NCI-H2107 treated with DMSO at 0.1 percent for 48 hours (cell line): ENCODE measurements at regions not wholly inside any gene's neighbourhood (a gene's known extent, or its start where the extent isn't known, plus 50 kb on each side); places are given as distances from the start of the nearest gene placed in this dataset.

Experiments
- DNase-seq: peaks from one replicate; lab custom pipeline; 2025; ENCODE audit not compliant: unreplicated experiment; lab: John Stamatoyannopoulos, UW

- no peak for DNase-seq
Observed at GRCh38 chr13:57437587-57437986, 194.0 kb upstream of the PCDH17 start.

DNA sequence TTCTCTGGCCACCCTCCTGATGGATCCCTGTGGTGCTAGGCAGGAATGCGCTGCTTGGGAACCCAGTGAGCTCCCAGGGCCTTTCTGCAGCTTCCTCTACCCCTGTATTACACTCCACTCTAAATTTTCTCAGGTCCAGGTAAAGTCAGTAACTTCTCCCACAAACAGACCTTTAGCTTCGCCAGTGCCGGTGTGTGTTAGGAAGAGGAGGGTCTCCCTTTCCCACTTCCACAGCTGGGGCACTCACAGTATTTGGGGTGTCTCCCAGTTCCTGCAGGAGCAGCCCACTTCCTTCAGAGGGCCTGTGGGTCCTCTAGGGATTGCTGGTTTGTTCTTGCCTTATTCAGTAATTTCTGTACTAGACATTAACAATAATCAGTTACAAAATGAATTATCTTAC lies 193.5 kb upstream of the PCDH17 start:
- no peak for DNase-seq

DNA sequence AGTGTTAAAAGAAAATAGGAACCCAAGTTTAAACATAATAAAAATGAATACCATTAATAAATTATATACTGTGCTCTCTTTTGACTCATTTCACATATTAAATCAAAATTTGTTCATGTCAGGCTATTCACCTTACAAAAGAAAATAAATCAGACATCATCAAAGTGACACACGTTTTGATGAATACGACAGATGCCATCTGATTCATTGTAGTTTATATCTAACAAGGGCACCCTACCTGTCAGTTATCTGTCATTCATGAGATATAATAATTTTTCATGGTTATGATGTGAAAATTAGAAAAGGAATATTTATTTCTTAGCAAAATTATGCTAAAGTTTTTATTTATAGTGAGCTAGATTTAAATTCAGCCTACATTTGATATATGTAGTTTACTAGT lies 188.1 kb upstream of the PCDH17 start:
- DNase-seq, result no peak

- no peak for DNase-seq
Observed at GRCh38 chr13:57450356-57450755, 181.2 kb upstream of the PCDH17 start.

GRCh38 chr13:57452228-57452627 lies 179.3 kb upstream of the PCDH17 start:
- no peak for DNase-seq

GRCh38 chr13:57470491-57470890 lies 161.1 kb upstream of the PCDH17 start:
- no peak for DNase-seq

GRCh38 chr13:57491318-57491717 lies 140.2 kb upstream of the PCDH17 start:
- no peak for DNase-seq

DNA sequence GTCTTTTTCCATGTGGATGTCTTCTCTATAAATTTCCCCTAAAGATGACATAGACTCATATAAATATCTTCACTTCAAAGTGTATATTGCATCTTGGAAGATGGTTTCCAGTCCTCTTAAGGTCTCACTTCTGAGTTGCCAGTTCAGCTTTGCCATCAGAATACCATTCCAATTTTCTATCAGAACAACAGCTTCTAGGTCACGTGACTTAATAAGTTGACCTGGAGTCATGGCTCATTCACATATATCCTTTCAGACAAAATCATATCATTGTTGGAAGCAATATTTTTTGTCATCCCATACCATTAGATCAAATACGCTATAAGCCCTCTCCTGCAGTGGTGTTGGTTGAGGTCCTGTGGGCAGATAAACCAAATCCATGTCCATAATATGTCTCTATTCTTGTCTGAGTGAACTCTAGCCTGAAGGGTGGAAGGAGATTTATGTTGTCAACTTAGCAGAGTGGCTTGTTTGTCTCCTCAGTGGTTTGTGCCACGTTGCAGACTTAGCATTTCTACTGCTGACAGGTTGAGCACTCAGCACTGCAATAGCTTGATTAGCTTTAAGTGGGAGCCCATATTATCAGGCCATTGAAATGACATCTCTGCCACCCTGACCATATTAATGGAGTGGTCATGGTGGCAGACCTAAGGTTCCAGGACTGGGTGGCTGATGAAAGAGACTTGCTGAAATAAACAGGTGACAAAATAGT lies 123.6 kb upstream of the PCDH17 start:
- DNase-seq, result no peak

DNA sequence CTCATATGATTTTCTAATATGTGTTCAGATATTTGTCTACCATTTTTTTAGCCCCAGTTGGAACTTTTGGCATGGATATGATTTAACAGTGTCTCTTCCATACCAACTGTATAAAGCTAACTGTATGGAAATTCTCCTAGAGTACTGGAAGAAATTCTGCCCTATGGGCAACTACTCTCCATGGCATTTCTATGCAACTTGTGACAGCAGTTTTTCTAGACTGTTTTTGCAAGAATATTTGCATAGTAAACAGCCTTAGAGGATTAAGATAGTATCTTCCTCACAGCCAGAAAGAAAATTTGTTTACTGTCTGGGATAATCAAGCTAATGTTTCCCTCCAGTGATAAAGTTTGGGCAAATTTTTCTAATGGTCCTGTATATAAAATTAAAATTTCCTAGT lies 119.9 kb upstream of the PCDH17 start:
- DNase-seq, result no peak

GRCh38 chr13:57527114-57527735 lies 104.3 kb upstream of the PCDH17 start:
- no peak for DNase-seq

DNA sequence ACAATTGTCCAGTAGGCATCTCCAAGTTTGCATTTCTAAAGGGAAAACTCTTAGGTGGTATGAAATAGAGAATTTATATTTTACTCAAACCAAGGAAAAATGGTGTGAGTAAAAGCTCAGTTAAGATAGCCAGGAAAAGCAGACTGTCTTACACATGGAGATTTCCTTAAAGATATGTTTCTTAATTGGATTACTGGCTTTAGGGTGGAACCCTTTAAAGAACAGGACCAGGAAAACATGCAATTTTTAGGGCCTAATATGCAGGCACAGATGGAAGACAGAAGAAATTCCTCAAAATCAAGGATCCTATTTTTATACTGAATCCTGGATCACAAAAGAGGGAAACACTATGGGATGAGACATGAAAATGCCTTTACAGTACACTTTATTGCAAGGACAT lies 100.3 kb upstream of the PCDH17 start:
- no peak for DNase-seq

DNA sequence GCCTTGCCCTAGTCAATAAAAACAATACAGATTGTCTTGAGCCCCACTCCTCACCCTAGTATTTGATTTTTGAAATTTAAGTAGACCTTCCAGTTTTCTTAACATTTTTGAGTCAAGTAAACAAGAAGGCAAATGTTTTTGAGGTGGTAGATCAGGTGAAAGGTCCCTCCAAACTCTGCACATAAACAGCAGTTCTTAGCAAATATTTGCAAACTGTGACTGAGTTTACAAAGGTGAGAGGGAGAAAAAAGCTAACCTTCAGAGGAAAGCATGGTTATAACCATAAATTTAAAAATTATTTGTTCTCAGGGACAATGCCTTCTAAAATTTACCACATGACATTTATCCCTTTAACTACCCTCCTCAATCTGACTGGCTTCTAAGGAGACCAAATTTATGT lies 84.6 kb upstream of the PCDH17 start:
- DNase-seq, result no peak

- no peak for DNase-seq
Observed at GRCh38 chr13:57552437-57552836, 79.1 kb upstream of the PCDH17 start.

DNA sequence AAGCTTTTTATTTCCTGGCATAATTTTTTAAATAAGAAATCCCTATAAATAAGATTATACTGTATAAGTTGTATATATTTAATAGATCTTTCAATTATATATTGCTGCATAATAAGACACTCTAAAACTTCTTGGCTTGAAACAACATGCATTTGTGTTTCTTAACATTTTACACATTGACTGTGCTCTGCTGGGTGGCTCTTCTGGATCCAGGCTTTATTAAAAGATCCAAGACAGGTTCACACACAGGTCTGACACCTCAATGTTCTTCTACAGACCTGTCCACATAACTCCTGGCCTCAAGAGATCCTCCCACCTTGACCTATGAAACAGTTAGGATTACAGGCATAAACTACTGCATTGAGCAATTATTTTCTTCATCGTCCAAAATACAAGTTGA lies 77.6 kb upstream of the PCDH17 start:
- no peak for DNase-seq

GRCh38 chr13:57558051-57558467 lies 73.5 kb upstream of the PCDH17 start:
- no peak for DNase-seq

DNA sequence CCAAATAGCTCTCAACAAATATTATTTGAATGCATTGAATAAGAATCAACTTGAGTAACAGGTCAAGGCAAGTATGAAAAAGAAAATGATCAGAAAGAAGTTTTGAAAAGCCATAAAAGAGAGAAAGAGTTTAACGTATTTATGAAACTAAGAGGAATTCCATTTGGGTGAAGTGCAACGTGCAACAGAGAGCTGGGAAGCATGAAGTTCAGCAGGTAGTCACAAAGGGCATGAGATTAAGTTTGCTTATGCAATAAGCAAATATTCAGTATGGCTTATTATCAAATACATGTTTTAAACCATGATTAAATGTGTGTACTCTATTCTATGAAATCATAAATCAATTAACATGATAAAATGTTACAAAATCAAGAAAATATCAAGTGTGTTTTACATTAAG lies 62.7 kb upstream of the PCDH17 start:
- no peak for DNase-seq

GRCh38 chr13:57569986-57570385 lies 61.6 kb upstream of the PCDH17 start:
- no peak for DNase-seq
